ENCODE measurements at regions not wholly inside any gene's neighbourhood (a gene's known extent, or its start where the extent isn't known, plus 50 kb on each side); places are given as distances from the start of the nearest gene placed in this dataset.

GRCh38 chr2:133985563-133985962 lies 268.3 kb upstream of the MGAT5 start:
- no peak for FAIRE-seq
- H3K4me3 ChIP-seq (ENCODE audit: low read length in 3 of 3): no peak overlapping the region

GRCh38 chr2:133986081-133986837 lies 267.6 kb upstream of the MGAT5 start:
- no peak for FAIRE-seq

More at GRCh38 chr2:133985563-133985962, 268.3 kb upstream of the MGAT5 start:
- Histone ChIP-seq H3K27me3 (ENCODE audit: control insufficient read depth, insufficient read depth, low read length) (no peaks in the 10 kb centered on the region), H3K9ac (ENCODE audit: low read length in 3 of 3) (no peak overlapping the region), H3K27ac (ENCODE audit: low read depth in 2 of 2, low read length in 2 of 2) (no peak overlapping the region), H3K9me3 (ENCODE audit: control insufficient read depth in 2 of 3, insufficient read depth in 1 of 3, low read length in 3 of 3) (no peaks in the 10 kb centered on the region), H3K4me1 (ENCODE audit: control insufficient read depth in 2 of 3, insufficient read depth in 2 of 3, low read depth in 1 of 3, low read length in 3 of 3) (no peaks in the 10 kb centered on the region), H3K36me3 (ENCODE audit: control insufficient read depth in 2 of 3, insufficient read depth in 3 of 3, low read length in 3 of 3) (no peaks in the 10 kb centered on the region)
- intact Hi-C loops (cut with DNase I): no loop called here
- no peak for TF ChIP-seq CTCF (IDR thresholded peaks at IDR 0.05; ENCODE audit: borderline replicate concordance, extremely low read depth, insufficient read depth)
- no peak for DNase-seq

DNA sequence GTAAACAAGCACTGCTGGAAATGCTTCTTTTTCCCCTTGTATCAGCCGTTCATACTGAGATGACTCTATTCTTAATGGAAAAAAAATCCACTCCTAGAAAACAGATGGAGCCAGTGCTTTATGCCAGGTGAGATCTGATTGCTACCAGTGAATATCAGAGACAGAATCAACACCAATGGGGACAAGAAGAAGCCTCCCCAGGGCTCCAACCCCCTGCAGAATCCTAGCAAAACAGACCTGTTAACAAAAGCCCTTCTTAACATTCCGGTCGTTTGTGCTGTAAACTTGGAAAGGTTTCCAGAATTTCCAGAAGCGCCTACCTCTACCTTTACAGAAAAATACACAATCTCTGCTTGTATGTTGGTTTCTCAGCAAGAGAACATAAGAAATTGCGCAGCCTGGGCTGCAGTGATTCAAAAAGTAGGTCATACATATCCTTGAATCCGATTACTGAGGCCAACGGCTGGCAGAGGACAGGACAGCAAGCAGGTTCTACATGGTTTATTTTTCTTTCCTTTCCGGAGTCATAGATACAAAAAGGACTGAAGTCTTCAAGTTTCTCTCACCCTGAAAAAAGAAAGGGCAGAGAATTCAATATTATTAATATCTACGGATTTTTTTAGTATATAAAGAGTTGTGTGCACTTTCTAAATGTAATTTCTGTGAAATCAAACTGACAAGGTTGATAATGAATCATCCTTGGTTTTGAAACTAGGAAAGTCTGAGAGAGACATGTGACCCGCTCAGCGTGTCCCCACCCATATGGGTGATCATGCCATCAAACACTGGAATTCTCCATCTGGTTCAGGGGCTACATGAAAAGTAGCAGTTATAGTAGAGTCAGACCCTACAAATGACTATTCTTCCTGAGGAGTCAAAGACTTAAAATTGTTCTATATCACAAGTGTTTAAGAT lies 266.7 kb upstream of the MGAT5 start:
- Histone ChIP-seq H3K9ac (ENCODE audit: low read length in 3 of 3) (no peak overlapping the region), H3K27me3 (ENCODE audit: control insufficient read depth, insufficient read depth, low read length) (no peaks in the 10 kb centered on the region), H3K36me3 (ENCODE audit: control insufficient read depth in 2 of 3, insufficient read depth in 3 of 3, low read length in 3 of 3) (no peaks in the 10 kb centered on the region), H3K9me3 (ENCODE audit: control insufficient read depth in 2 of 3, insufficient read depth in 1 of 3, low read length in 3 of 3) (no peaks in the 10 kb centered on the region), H3K27ac (ENCODE audit: low read depth in 2 of 2, low read length in 2 of 2) (no peak overlapping the region), H3K4me1 (ENCODE audit: control insufficient read depth in 2 of 3, insufficient read depth in 2 of 3, low read depth in 1 of 3, low read length in 3 of 3) (no peaks in the 10 kb centered on the region), H3K4me3 (ENCODE audit: low read length in 3 of 3) (no peak overlapping the region)
- DNase-seq (no peak), FAIRE-seq (no peak)
- intact Hi-C loops (cut with DNase I): no loop called here
- TF ChIP-seq CTCF (IDR thresholded peaks at IDR 0.05; ENCODE audit: borderline replicate concordance, extremely low read depth, insufficient read depth): no peak

More at GRCh38 chr2:133986081-133986837, 267.6 kb upstream of the MGAT5 start:
- no peaks in the 10 kb centered on the region for H3K4me1 ChIP-seq (ENCODE audit: control insufficient read depth in 2 of 3, insufficient read depth in 2 of 3, low read depth in 1 of 3, low read length in 3 of 3)
- H3K27ac ChIP-seq (ENCODE audit: low read depth in 2 of 2, low read length in 2 of 2): no peak overlapping the region
- no peak overlapping the region for H3K4me3 ChIP-seq (ENCODE audit: low read length in 3 of 3)
- TF ChIP-seq CTCF (IDR thresholded peaks at IDR 0.05; ENCODE audit: borderline replicate concordance, extremely low read depth, insufficient read depth): no peak
- no peak overlapping the region for H3K9ac ChIP-seq (ENCODE audit: low read length in 3 of 3)
- intact Hi-C loops (cut with DNase I): no loop called here
- no peaks in the 10 kb centered on the region for H3K27me3 ChIP-seq (ENCODE audit: control insufficient read depth, insufficient read depth, low read length)
- no peak for DNase-seq
- no peaks in the 10 kb centered on the region for H3K36me3 ChIP-seq (ENCODE audit: control insufficient read depth in 2 of 3, insufficient read depth in 3 of 3, low read length in 3 of 3)
- H3K9me3 ChIP-seq (ENCODE audit: control insufficient read depth in 2 of 3, insufficient read depth in 1 of 3, low read length in 3 of 3): no peaks in the 10 kb centered on the region
